ENCODE measurements at regions not wholly inside any gene's neighbourhood (a gene's known extent, or its start where the extent isn't known, plus 50 kb on each side); places are given as distances from the start of the nearest gene placed in this dataset.

- ChIA-PET POLR2A (no interaction called here), CTCF (no interaction called here)
Observed at GRCh38 chr5:57711471-57711870, 228.9 kb upstream of the ACTBL2 start.

GRCh38 chr5:57710126-57710525, 227.5 kb upstream of the ACTBL2 start:
- ChIA-PET POLR2A (no interaction called here), CTCF (no interaction called here)

- ChIA-PET POLR2A (no interaction called here), CTCF (no interaction called here)
Observed at GRCh38 chr5:57705769-57706168, 223.2 kb upstream of the ACTBL2 start.

DNA sequence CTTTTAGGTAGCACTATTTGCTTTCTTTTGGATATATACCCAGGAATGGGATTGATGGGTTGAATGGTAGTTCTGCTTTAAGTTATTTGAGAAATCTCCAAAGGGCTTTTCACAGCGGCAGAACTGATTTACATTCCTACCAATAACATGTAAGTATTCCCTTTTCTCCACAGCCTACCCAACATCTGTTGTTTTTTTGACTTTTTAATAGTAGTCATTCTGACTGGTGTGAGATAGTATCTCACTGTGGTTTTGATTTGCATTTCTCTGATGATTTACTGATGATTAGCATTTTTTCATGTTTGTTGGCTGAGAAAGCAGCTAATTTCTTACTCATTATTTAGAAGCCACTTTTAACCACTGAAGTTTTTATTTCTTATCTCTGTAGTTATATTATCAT, 221.1 kb upstream of the ACTBL2 start:
- CTCF ChIA-PET, result no interaction called here
- POLR2A ChIA-PET, result no interaction called here

DNA sequence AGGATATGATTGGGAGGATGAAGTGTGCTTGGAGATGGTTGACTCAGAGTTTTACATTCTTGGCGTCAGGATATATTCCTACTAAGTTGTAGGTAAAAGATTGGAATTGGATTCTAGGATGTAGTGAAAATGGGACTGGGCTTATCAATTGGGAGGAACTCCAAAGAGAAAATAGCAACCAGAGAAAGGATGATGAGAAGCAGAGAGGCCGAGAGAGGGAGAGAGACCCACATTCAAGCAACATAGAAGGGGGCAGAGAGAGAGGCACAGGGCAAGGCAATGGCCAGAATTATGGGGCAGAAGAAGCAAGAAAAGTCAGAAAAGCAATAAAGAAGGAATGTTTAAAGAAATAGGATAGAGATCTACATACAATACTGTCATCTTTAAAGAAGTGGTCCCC, 217.9 kb upstream of the ACTBL2 start:
- POLR2A ChIA-PET, result no interaction called here
- CTCF ChIA-PET, result no interaction called here

DNA sequence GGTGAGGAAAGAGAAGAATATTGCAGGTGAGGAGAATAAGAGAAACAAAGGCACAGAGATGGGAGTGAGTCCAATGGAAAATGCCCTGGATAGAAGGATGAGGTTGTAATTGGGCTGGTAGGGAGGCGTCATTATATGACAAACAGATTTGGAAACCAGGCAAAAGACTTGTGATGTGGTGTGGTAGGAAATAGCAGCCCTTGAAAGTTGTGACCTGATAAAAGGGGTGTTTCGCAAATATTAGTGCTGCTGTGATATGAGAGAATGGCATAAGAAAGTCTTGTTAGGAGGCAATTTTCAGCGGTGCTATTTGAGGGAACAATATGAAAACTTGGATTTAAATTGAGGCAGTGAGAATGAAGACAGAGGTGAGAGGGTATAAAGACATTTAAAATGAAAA, 217.5 kb upstream of the ACTBL2 start:
- ChIA-PET CTCF (no interaction called here), POLR2A (no interaction called here)

DNA sequence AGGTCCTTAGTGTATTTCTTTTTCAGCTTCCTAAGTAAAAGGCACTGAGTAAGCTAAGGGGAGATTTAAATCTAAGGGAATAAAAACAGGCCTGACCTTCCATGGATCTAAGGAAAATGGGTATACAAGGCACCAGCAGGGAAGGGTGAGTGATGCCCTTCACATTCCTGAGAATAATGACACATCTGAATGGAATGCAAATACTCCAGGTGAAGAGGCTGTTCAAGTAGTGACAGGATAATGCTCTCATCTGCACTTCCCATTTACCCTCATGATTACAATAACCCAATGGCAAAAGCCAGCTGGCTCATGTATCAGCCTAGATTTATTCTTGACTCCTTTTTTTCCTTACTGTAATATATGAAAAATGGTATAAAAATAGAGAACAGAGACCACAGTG, 216.2 kb upstream of the ACTBL2 start:
- CTCF ChIA-PET, result no interaction called here
- POLR2A ChIA-PET, result no interaction called here

DNA sequence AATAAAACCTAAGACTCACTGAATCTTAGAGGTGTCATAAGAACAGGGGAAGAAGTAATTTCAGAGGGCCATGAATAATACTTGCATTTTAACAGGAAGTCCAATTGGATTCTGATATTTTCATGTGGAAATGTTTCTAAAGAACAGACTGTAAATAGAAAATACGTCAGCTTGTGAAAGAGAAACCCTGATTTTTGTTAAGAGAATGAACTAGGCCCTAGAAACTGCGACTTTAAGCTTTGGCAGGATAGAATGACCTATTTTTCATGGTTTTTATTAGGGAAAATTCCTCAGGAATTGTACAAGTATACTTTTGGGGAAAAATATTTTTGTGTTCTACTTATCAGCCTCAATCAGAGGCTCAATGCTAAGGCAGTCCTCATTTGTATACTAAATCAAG, 215.5 kb upstream of the ACTBL2 start:
- POLR2A ChIA-PET, result no interaction called here
- CTCF ChIA-PET, result no interaction called here

DNA sequence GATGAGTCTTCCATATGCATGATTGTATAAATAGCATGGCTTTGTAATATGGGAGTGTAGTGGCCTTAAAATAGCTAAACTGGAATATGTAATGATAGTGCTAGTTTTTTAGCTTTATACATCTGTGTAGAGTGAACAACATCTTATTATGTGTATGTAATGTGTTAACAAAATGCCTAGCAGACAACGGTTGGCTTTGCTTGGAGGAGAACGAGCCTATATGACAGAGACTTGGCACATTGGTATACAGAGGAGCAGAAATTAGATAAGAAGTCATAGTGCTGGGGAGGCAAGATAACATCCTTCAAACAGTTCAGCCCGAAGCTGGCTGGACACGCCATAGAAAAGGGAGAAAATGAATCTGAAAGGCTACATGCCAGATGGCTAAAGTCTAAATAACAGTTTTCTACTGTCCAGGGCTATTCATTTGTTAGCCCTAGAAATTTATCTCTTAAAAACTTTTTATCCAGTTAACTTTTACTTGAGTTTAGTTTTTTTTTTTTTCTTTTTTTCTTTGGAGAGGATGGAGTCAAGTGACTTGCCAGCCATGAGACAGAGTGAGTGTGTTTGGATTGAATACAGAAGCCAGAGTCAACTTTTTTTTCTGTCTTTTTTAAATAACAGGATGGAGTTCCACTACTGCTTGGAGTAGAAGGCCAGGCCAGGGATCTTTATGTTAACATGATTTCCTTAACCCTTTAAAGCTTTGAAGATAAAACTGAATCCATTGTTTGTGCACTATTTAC, 214.4 kb upstream of the ACTBL2 start:
- POLR2A ChIA-PET, result no interaction called here

DNA sequence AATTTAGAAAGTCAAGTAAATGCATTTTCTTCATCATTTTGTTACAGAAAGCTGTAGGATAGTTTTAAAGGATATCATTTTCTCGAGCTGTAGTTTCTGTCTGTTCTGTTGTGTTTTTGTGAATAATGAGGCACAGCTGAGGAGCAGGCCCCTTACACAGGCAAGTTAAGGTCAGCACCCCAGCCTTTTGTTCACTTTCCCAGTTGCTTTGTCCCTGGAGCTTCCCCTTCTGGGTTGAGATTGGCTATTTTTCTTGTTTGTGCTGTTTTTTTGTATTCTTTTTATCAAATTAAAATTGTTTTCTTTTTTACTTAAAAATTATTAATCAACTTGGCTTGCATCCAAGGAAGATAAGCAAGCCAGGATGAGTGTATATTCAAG, 213.8 kb upstream of the ACTBL2 start:
- CTCF ChIA-PET, result no interaction called here
- POLR2A ChIA-PET, result no interaction called here

More for the DNA sequence above, 214.4 kb upstream of the ACTBL2 start:
- CTCF ChIA-PET, result no interaction called here

DNA sequence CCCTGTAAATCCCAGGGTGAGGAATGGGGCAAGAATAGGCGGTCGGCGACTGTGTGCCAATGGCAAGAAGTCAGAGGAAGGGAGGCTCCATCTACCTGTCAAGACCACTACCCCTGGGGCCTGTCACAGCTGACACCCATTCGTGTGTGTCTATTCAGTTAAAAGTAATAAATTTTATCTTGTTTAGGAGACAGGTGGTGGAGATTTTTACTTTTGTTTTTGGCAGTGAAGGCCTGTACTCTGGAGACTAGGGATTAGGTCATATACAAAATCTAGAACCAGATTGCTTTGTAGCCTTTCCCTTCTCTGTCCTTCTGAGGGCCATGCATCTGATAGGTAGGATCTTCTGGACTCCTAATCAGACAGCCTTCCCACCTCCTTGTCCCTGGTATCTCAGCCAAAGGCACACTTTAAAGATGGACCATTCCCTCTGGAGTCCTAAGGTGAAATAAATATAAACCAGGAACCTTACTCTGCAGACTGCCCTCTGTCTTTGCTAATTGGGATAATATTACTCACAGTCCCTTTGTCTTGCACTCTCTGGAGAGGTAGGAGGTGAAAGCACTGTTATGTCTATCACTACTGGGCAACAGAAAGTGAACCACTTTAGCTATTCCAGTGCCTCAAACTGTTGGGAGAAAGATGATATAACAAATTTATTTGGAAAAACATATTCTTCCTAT, 213.2 kb upstream of the ACTBL2 start:
- ChIA-PET CTCF (no interaction called here), POLR2A (no interaction called here)

- CTCF ChIA-PET, result no interaction called here
Observed at GRCh38 chr5:57695179-57695578, 212.6 kb upstream of the ACTBL2 start.

GRCh38 chr5:57693488-57694305, 211.1 kb upstream of the ACTBL2 start:
- POLR2A ChIA-PET, result no interaction called here
- CTCF ChIA-PET, result no interaction called here

More at GRCh38 chr5:57695179-57695578, 212.6 kb upstream of the ACTBL2 start:
- POLR2A ChIA-PET, result no interaction called here

DNA sequence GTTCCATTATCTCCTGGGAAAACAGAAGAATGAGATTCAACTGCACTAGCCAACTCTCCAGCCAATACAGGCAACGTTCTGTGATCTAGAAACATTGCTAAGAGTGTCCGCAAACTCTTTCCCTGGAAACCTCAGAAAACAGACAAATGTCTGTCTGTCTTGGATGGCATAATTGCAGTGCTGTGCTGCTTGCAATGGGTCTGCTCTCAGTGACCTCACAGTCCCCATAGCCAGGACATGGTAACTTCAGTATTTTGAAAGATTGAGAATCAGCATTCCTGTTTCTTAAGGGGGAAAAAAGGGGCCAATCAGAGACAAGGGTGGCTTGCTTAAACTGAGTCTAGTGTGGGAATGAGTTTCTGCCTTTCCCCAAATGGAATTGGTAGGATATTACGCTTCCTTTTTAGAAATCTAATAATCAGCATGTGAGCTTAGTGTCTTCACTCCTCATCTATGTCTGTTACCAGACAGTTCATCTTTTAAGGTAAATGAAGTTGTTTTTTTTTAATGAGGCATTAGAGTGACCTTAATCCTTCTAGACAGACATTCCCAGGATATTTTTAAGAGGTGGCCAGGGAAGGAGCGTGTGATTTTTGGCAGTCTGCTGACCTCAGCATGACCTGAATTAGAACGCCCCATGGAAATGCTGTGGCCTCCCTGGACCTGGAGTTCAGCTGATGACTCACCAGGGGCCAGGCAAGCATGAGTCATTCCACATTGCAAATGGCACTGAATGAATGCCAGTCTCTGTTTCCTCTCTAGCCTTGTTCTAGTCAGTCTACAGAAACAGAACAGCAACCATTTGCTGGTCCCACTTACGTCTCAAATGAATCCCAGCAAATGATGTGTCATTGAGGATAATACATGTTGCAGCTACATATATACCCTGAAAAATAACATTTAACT, 210.2 kb upstream of the ACTBL2 start:
- POLR2A ChIA-PET, result no interaction called here
- CTCF ChIA-PET, result no interaction called here

GRCh38 chr5:57690724-57691123, 208.1 kb upstream of the ACTBL2 start:
- POLR2A ChIA-PET, result no interaction called here
- CTCF ChIA-PET, result no interaction called here

- POLR2A ChIA-PET, result no interaction called here
- CTCF ChIA-PET, result no interaction called here
Observed at GRCh38 chr5:57687596-57687995, 205.0 kb upstream of the ACTBL2 start.

DNA sequence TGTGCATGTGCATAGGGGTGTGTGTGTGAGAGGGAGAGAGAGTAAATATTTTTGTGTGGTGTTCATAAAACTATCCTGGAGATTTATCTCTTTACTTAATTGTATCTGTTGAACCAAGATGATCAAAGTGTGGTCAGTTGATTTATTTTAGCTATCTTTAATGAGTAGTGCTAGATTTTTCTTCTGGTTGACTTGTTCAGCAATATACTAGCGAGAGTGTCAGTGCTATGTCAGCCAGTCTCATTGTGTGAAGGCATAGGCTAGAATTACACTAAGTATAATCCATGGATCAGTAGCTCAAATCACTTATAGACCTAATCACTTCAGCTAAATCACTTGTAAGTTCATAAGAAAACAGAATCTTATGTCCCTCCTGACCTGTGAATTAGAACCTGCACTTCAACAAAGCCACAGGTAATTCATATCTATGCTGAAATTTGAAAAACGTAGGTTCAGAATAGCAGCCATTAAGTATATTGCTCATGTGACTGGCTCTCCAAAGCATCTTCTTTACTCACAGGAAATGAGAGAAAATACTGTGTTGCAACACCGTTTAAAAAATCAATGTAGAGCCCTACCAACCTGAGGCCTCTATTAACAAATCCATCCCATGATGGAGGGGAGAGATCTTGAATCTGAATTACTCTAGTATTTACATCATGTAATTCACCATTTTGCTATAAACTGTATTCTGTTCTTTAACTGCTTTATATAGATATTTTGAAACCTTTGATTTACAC, 203.1 kb upstream of the ACTBL2 start:
- POLR2A ChIA-PET, result no interaction called here
- CTCF ChIA-PET, result no interaction called here

GRCh38 chr5:57684299-57684702, 201.7 kb upstream of the ACTBL2 start:
- POLR2A ChIA-PET, result no interaction called here

DNA sequence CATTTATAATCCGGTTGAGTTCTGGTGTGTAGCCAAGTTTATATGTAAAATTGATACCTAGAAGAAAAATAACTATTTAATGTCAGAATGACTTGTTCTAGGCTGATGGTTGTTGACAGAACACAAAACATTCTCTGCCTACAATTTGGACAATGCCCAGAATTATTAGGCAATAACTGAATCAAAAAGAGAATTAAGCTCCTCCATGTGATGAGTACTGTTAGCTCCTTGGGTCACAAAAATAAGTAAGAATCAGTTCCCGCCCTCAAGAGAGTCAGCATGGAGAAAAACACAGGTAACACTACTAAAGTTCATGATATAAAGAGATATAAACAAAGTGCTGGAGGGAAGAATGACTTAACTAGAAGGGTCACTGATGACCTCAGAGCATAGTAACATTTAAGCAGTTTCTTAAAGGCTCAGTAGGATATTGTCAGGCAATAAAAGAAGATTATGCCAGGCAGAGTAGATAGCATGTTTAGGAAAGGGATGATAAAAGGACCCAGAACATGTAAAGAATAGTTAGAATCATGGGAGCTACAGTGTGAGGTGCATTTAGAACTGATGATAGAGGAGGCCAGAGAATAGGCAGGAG, 200.5 kb upstream of the ACTBL2 start:
- ChIA-PET CTCF (no interaction called here), POLR2A (no interaction called here)

More at GRCh38 chr5:57684299-57684702, 201.7 kb upstream of the ACTBL2 start:
- CTCF ChIA-PET, result no interaction called here

Measured in activated CD8-positive, alpha-beta memory T cell treated with anti-CD3 and anti-CD28 coated beads for 36 hours (primary cell).